WTC11 (cell line): ENCODE measurements at regions not wholly inside any gene's neighbourhood (a gene's known extent, or its start where the extent isn't known, plus 50 kb on each side); places are given as distances from the start of the nearest gene placed in this dataset.
A peak's percentile ranks its signal among the peaks of the same experiment; 100 is the strongest.

Experiments
- ATAC-seq: fragments of 200-7000 bp; cut with Tn5 transposase; 2 replicates; pipeline ENCODE4 v1.10.0; 2021; ENCODE audit warnings: mild to moderate bottlenecking, moderate library complexity
- CTCF ChIA-PET: fragments of 300-600 bp; sonication (Branson Sonifier 250); formaldehyde crosslinking; loops from one replicate; lab custom pipeline; 2021; ENCODE audit warnings: antibody characterized with exemption; lab: Charles Lee
- POLR2A ChIA-PET: fragments of 350-600 bp; sonication (Branson Sonifier 250); formaldehyde crosslinking; loops from one replicate; lab custom pipeline; 2021; ENCODE audit warnings: antibody characterized with exemption; lab: Charles Lee
- DNase-seq: peaks from one replicate; pipeline ENCODE4 v3.0.0; 2021; ENCODE audit warnings: low spot score
- H3K27ac Mint-ChIP-seq: 2 replicates; pipeline ENCODE4 v1.8.0; 2021; ENCODE audit warnings: mixed read lengths
- H3K27me3 Mint-ChIP-seq: 2 replicates; pipeline ENCODE4 v1.8.0; 2021; ENCODE audit warnings: low read depth, mild to moderate bottlenecking, moderate library complexity, mixed read lengths
- H3K36me3 Mint-ChIP-seq: 2 replicates; pipeline ENCODE4 v1.8.0; 2021; ENCODE audit warnings: mixed read lengths
- H3K4me1 Mint-ChIP-seq: 2 replicates; pipeline ENCODE4 v1.8.0; 2022; ENCODE audit warnings: mixed read lengths
- H3K4me3 Mint-ChIP-seq: 2 replicates; pipeline ENCODE4 v1.8.0; 2021; ENCODE audit warnings: mild to moderate bottlenecking, moderate library complexity, mixed read lengths
- H3K9me3 Mint-ChIP-seq: 2 replicates; pipeline ENCODE4 v1.8.0; 2021; ENCODE audit warnings: mixed read lengths
- ELF4 ChIP-seq: sonication (generic); formaldehyde crosslinking; IDR thresholded peaks from 2 replicates; pipeline ENCODE4 v1.8.1; 2022; ENCODE audit warnings: low read depth, mild to moderate bottlenecking, moderate library complexity, missing genetic modification reagents
- ETV6 ChIP-seq: sonication (generic); formaldehyde crosslinking; IDR thresholded peaks from 2 replicates; pipeline ENCODE4 v1.8.1; 2022; ENCODE audit warnings: mild to moderate bottlenecking, missing genetic modification reagents
- JAZF1 ChIP-seq: fragments of 250-450 bp; sonication (Bioruptor Pico); IDR thresholded peaks from 2 replicates; pipeline ENCODE4 v1.9.0; 2021; ENCODE audit warnings: moderate library complexity, mild to moderate bottlenecking, inconsistent platforms
- NR1H2 ChIP-seq: sonication (generic); formaldehyde crosslinking; IDR thresholded peaks from 2 replicates; pipeline ENCODE4 v1.9.0; 2021; ENCODE audit warnings: mild to moderate bottlenecking, moderate library complexity, missing genetic modification reagents
- OVOL2 ChIP-seq: fragments of 250-450 bp; sonication (Bioruptor Pico); IDR thresholded peaks from 2 replicates; pipeline ENCODE4 v1.9.0; 2021; ENCODE audit warnings: mild to moderate bottlenecking, borderline replicate concordance
- PRRX2 ChIP-seq: fragments of 250-450 bp; sonication (Bioruptor Pico); IDR thresholded peaks from 2 replicates; pipeline ENCODE4 v1.8.0; 2021; ENCODE audit warnings: mild to moderate bottlenecking
- SMAD3 ChIP-seq: sonication (generic); formaldehyde crosslinking; IDR thresholded peaks from 2 replicates; pipeline ENCODE4 v1.8.0; 2022; ENCODE audit warnings: missing genetic modification reagents, mild to moderate bottlenecking, borderline replicate concordance
- SMAD4 ChIP-seq: sonication (generic); formaldehyde crosslinking; IDR thresholded peaks from 2 replicates; pipeline ENCODE4 v1.8.0; 2022; ENCODE audit warnings: mild to moderate bottlenecking, missing genetic modification reagents
- SP1 ChIP-seq: sonication (generic); formaldehyde crosslinking; conservative IDR thresholded peaks from 2 replicates; pipeline ENCODE4 v1.8.1; 2022; ENCODE audit warnings: missing genetic modification reagents
- ZNF396 ChIP-seq: fragments of 250-450 bp; sonication (Bioruptor Pico); IDR thresholded peaks from 2 replicates; pipeline ENCODE4 v1.8.0; 2021; ENCODE audit warnings: mild to moderate bottlenecking, moderate library complexity, borderline replicate concordance
- ZNF671 ChIP-seq: fragments of 250-450 bp; sonication (Bioruptor Pico); IDR thresholded peaks from 2 replicates; pipeline ENCODE4 v1.8.0; 2021; ENCODE audit warnings: mild to moderate bottlenecking
- TF ChIP-seq, protein P1 (sequence below): sonication (generic); formaldehyde crosslinking; IDR thresholded peaks from 2 replicates; pipeline ENCODE4 v1.8.0; 2022; ENCODE audit warnings: missing genetic modification reagents
- TF ChIP-seq, protein P2 (sequence below): fragments of 250-450 bp; sonication (Bioruptor Pico); IDR thresholded peaks from 2 replicates; pipeline ENCODE4 v1.9.0; 2021; ENCODE audit warnings: mild to moderate bottlenecking
- TF ChIP-seq, protein P3 (sequence below): sonication (generic); formaldehyde crosslinking; conservative IDR thresholded peaks from 2 replicates; pipeline ENCODE4 v1.8.1; 2023; ENCODE audit warnings: mild to moderate bottlenecking, low read depth, missing genetic modification reagents, moderate library complexity
- TF ChIP-seq, protein P4 (sequence below): sonication (generic); formaldehyde crosslinking; IDR thresholded peaks from 2 replicates; pipeline ENCODE4 v1.8.1; 2023; ENCODE audit warnings: mild to moderate bottlenecking, missing genetic modification reagents
- TF ChIP-seq, protein P5 (sequence below): sonication (generic); formaldehyde crosslinking; IDR thresholded peaks from 2 replicates; pipeline ENCODE4 v1.8.0; 2022; ENCODE audit warnings: mild to moderate bottlenecking, missing genetic modification reagents
- TF ChIP-seq, protein P6 (sequence below): fragments of 250-450 bp; sonication (Bioruptor Pico); conservative IDR thresholded peaks from 2 replicates; pipeline ENCODE4 v1.9.0; 2021; ENCODE audit warnings: mild to moderate bottlenecking
- TF ChIP-seq, protein P7 (sequence below): sonication (generic); formaldehyde crosslinking; IDR thresholded peaks from 2 replicates; pipeline ENCODE4 v1.8.1; 2023; ENCODE audit warnings: mild to moderate bottlenecking, missing genetic modification reagents
- TF ChIP-seq, protein P8 (sequence below): fragments of 250-450 bp; sonication (Bioruptor Pico); IDR thresholded peaks from 2 replicates; pipeline ENCODE4 v1.8.0; 2021; ENCODE audit warnings: mild to moderate bottlenecking

DNA sequence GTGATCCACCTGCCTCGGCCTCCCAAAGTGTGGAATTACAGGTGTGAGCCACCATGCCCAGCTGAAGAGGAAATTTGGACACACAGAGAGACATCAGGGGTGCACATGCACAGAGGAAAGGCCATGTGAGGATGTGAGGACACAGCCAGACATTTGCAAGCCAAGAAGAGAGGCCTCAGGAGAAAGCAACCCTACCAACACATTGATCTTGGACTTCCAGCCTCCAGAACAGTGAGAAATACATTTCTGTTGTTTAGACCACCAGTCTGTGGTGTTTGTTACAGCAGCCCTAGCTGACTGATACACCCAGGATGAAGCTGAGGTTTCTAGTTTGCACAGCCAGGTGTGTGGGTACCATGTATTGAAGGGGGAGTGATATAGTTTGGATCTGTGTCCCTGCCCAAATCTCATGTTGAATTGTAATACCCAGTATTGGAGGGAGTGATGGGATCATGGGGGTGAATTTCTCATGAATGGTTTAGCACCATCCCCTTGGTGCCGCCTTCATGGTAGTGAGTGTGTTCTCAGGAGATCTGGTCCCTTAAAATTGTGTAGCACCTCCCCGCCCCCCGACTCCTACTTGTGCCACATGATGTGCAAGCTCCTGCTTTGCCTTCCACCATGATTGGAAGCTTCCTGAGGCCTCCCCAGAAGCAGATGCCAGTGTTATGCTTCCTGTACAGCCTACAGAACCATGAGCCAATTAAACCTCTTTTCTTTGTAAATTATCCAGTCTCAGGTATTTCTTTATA, 64.7 kb upstream of the DUSP5 start (continued):
- TF ChIP-seq PRRX2 (CRISPR knock-in tag): no peak

DNA sequence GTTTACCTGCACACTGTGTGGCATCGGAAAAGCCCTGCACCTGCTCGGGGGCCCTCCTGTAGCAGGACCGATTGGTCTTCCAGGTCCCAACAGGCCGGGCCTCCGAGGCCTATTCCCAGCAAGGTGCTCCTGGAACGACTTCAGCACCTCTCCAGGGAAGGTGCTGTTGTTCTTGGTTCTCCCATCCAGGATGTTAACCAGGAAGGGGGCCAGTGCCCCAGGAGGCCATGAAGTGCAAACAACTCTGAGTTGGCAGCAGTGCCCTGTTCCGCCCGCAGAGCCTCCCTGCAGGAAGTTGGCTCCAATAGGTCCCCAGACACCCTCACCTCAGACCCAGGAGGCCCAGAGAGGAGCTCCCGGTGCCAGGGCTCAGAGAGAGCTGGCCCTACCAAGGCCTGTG, 64.0 kb upstream of the DUSP5 start:
- Mint-ChIP-seq H3K36me3 (no peaks in the 10 kb centered on the region), H3K27me3 (no peaks in the 10 kb centered on the region; the same call in 1 of the 2 replicates), H3K27ac (no peak overlapping the region), H3K9me3 (peaks cover 9% of the 10 kb centered on the region), H3K4me3 (no peak overlapping the region), H3K4me1 (peaks cover 10% of the 10 kb centered on the region)
- ATAC-seq: no peak
- CTCF ChIA-PET: no interaction called here
- DNase-seq: peak; percentile 5
- POLR2A ChIA-PET: no interaction called here
- TF ChIP-seq, protein P1, sequence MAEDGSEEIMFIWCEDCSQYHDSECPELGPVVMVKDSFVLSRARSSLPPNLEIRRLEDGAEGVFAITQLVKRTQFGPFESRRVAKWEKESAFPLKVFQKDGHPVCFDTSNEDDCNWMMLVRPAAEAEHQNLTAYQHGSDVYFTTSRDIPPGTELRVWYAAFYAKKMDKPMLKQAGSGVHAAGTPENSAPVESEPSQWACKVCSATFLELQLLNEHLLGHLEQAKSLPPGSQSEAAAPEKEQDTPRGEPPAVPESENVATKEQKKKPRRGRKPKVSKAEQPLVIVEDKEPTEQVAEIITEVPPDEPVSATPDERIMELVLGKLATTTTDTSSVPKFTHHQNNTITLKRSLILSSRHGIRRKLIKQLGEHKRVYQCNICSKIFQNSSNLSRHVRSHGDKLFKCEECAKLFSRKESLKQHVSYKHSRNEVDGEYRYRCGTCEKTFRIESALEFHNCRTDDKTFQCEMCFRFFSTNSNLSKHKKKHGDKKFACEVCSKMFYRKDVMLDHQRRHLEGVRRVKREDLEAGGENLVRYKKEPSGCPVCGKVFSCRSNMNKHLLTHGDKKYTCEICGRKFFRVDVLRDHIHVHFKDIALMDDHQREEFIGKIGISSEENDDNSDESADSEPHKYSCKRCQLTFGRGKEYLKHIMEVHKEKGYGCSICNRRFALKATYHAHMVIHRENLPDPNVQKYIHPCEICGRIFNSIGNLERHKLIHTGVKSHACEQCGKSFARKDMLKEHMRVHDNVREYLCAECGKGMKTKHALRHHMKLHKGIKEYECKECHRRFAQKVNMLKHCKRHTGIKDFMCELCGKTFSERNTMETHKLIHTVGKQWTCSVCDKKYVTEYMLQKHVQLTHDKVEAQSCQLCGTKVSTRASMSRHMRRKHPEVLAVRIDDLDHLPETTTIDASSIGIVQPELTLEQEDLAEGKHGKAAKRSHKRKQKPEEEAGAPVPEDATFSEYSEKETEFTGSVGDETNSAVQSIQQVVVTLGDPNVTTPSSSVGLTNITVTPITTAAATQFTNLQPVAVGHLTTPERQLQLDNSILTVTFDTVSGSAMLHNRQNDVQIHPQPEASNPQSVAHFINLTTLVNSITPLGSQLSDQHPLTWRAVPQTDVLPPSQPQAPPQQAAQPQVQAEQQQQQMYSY (CRISPR knock-in tag): no peak
- no peak for TF ChIP-seq ZNF396
- TF ChIP-seq NR1H2 (CRISPR knock-in tag): no peak
- TF ChIP-seq ZNF671: no peak
- no peak for TF ChIP-seq JAZF1 (CRISPR knock-in tag)
- TF ChIP-seq, protein P2, sequence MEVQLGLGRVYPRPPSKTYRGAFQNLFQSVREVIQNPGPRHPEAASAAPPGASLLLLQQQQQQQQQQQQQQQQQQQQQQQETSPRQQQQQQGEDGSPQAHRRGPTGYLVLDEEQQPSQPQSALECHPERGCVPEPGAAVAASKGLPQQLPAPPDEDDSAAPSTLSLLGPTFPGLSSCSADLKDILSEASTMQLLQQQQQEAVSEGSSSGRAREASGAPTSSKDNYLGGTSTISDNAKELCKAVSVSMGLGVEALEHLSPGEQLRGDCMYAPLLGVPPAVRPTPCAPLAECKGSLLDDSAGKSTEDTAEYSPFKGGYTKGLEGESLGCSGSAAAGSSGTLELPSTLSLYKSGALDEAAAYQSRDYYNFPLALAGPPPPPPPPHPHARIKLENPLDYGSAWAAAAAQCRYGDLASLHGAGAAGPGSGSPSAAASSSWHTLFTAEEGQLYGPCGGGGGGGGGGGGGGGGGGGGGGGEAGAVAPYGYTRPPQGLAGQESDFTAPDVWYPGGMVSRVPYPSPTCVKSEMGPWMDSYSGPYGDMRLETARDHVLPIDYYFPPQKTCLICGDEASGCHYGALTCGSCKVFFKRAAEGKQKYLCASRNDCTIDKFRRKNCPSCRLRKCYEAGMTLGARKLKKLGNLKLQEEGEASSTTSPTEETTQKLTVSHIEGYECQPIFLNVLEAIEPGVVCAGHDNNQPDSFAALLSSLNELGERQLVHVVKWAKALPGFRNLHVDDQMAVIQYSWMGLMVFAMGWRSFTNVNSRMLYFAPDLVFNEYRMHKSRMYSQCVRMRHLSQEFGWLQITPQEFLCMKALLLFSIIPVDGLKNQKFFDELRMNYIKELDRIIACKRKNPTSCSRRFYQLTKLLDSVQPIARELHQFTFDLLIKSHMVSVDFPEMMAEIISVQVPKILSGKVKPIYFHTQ (CRISPR knock-in tag): no peak
- no peak for TF ChIP-seq OVOL2 (CRISPR knock-in tag)
- no peak for TF ChIP-seq ETV6 (CRISPR knock-in tag)
- TF ChIP-seq, protein P3, sequence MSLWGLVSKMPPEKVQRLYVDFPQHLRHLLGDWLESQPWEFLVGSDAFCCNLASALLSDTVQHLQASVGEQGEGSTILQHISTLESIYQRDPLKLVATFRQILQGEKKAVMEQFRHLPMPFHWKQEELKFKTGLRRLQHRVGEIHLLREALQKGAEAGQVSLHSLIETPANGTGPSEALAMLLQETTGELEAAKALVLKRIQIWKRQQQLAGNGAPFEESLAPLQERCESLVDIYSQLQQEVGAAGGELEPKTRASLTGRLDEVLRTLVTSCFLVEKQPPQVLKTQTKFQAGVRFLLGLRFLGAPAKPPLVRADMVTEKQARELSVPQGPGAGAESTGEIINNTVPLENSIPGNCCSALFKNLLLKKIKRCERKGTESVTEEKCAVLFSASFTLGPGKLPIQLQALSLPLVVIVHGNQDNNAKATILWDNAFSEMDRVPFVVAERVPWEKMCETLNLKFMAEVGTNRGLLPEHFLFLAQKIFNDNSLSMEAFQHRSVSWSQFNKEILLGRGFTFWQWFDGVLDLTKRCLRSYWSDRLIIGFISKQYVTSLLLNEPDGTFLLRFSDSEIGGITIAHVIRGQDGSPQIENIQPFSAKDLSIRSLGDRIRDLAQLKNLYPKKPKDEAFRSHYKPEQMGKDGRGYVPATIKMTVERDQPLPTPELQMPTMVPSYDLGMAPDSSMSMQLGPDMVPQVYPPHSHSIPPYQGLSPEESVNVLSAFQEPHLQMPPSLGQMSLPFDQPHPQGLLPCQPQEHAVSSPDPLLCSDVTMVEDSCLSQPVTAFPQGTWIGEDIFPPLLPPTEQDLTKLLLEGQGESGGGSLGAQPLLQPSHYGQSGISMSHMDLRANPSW: no peak
- no peak for TF ChIP-seq SMAD3 (CRISPR knock-in tag)
- TF ChIP-seq, protein P4, sequence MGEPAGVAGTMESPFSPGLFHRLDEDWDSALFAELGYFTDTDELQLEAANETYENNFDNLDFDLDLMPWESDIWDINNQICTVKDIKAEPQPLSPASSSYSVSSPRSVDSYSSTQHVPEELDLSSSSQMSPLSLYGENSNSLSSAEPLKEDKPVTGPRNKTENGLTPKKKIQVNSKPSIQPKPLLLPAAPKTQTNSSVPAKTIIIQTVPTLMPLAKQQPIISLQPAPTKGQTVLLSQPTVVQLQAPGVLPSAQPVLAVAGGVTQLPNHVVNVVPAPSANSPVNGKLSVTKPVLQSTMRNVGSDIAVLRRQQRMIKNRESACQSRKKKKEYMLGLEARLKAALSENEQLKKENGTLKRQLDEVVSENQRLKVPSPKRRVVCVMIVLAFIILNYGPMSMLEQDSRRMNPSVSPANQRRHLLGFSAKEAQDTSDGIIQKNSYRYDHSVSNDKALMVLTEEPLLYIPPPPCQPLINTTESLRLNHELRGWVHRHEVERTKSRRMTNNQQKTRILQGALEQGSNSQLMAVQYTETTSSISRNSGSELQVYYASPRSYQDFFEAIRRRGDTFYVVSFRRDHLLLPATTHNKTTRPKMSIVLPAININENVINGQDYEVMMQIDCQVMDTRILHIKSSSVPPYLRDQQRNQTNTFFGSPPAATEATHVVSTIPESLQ (CRISPR knock-in tag): no peak
- TF ChIP-seq, protein P5, sequence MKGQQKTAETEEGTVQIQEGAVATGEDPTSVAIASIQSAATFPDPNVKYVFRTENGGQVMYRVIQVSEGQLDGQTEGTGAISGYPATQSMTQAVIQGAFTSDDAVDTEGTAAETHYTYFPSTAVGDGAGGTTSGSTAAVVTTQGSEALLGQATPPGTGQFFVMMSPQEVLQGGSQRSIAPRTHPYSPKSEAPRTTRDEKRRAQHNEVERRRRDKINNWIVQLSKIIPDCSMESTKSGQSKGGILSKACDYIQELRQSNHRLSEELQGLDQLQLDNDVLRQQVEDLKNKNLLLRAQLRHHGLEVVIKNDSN: no peak
- TF ChIP-seq, protein P6, sequence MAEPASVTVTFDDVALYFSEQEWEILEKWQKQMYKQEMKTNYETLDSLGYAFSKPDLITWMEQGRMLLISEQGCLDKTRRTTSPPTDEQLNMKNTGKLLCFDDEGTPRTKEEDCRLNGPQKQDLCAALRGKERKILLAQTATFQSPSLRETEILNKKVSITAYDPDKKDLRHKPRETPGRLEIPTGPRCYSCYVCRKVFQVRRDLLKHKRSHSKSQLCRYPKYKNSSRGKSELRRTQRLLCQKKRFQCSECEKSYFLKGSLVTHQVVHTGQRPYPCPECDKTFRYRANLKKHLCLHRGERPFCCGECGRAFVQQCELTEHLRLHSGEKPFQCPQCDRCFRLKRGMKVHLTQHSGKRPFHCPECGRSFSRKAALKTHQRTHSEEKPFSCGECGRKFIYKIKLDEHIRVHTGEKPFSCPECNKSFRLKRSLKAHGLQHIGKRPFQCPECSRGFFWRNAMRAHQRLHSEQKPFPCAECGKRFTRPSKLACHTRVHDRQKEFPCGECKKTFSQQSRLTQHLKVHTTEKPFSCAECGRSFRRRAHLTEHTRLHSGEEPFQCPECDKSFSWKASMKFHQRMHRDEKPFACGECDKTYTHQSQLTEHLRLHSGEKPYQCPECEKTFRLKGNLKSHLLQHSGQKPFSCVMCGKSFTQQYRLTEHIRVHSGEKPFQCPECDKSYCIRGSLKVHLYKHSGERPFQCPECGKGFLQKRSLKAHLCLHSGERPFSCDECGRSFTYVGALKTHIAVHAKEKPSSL (CRISPR knock-in tag): no peak
- no peak for TF ChIP-seq SMAD4
- TF ChIP-seq, protein P7, sequence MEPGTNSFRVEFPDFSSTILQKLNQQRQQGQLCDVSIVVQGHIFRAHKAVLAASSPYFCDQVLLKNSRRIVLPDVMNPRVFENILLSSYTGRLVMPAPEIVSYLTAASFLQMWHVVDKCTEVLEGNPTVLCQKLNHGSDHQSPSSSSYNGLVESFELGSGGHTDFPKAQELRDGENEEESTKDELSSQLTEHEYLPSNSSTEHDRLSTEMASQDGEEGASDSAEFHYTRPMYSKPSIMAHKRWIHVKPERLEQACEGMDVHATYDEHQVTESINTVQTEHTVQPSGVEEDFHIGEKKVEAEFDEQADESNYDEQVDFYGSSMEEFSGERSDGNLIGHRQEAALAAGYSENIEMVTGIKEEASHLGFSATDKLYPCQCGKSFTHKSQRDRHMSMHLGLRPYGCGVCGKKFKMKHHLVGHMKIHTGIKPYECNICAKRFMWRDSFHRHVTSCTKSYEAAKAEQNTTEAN (CRISPR knock-in tag): no peak
- no peak for TF ChIP-seq ELF4
- TF ChIP-seq, protein P8, sequence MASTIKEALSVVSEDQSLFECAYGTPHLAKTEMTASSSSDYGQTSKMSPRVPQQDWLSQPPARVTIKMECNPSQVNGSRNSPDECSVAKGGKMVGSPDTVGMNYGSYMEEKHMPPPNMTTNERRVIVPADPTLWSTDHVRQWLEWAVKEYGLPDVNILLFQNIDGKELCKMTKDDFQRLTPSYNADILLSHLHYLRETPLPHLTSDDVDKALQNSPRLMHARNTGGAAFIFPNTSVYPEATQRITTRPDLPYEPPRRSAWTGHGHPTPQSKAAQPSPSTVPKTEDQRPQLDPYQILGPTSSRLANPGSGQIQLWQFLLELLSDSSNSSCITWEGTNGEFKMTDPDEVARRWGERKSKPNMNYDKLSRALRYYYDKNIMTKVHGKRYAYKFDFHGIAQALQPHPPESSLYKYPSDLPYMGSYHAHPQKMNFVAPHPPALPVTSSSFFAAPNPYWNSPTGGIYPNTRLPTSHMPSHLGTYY: no peak
- TF ChIP-seq SP1 (CRISPR knock-in tag): no peak
